MCF 10A (cell line): ENCODE measurements at regions not wholly inside any gene's neighbourhood (a gene's known extent, or its start where the extent isn't known, plus 50 kb on each side); places are given as distances from the start of the nearest gene placed in this dataset.

Source experiments
- BruUV-seq: library from RNA; stranded (reverse); fragments of 400-500 nt; replicated peaks from 2 replicates; lab custom pipeline; 2021; lab: Mats Ljungman, UMichigan
- CTCF ChIA-PET: fragments of 300-600 bp; sonication (Branson Sonifier 250); formaldehyde crosslinking; extraction: SDS; loops from one replicate; lab custom pipeline; 2021; ENCODE audit warnings: antibody characterized with exemption, inconsistent platforms; lab: Yijun Ruan, JAX
- POLR2A ChIA-PET: fragments of 300-600, 350-650 bp; sonication (Branson Sonifier 250); formaldehyde crosslinking; extraction: SDS; loops from one replicate; lab custom pipeline; 2020; ENCODE audit warnings: antibody characterized with exemption, inconsistent platforms; lab: Yijun Ruan, JAX
- DNase-seq: peaks from one replicate; pipeline ENCODE4 v3.0.0-alpha.2; 2018; ENCODE audit not compliant: unreplicated experiment
- H3K27ac Mint-ChIP-seq: one replicate; pipeline ENCODE4 v1.8.0; 2022; ENCODE audit warnings: mild to moderate bottlenecking, low read depth, mixed read lengths; ENCODE audit not compliant: unreplicated experiment
- H3K27me3 Mint-ChIP-seq: one replicate; pipeline ENCODE4 v1.8.0; 2022; ENCODE audit warnings: mixed read lengths; ENCODE audit not compliant: insufficient read depth, unreplicated experiment
- H3K36me3 Mint-ChIP-seq: one replicate; pipeline ENCODE4 v1.8.0; 2022; ENCODE audit warnings: mild to moderate bottlenecking, moderate library complexity, mixed read lengths; ENCODE audit not compliant: insufficient read depth, unreplicated experiment
- H3K4me1 Mint-ChIP-seq: one replicate; pipeline ENCODE4 v1.8.0; 2022; ENCODE audit warnings: mixed read lengths; ENCODE audit not compliant: insufficient read depth, unreplicated experiment
- H3K4me3 Mint-ChIP-seq: one replicate; pipeline ENCODE4 v1.8.0; 2022; ENCODE audit warnings: mild to moderate bottlenecking, moderate library complexity, mixed read lengths; ENCODE audit not compliant: unreplicated experiment
- H3K9me3 Mint-ChIP-seq: one replicate; pipeline ENCODE4 v1.8.0; 2022; ENCODE audit warnings: mixed read lengths; ENCODE audit not compliant: unreplicated experiment
- intact Hi-C: fragments of 100-400 bp; cut with micrococcal nuclease; formaldehyde crosslinking; loops from 2 replicates; pipeline ENCODE4 v1.14.1; 2022
- TF ChIP-seq, protein P1 (sequence below): fragments of 200-600 bp; IDR thresholded peaks from one replicate; pipeline ENCODE4 v1.8.0; 2022; ENCODE audit warnings: antibody characterized with exemption, mild to moderate bottlenecking; ENCODE audit not compliant: unreplicated experiment

DNA sequence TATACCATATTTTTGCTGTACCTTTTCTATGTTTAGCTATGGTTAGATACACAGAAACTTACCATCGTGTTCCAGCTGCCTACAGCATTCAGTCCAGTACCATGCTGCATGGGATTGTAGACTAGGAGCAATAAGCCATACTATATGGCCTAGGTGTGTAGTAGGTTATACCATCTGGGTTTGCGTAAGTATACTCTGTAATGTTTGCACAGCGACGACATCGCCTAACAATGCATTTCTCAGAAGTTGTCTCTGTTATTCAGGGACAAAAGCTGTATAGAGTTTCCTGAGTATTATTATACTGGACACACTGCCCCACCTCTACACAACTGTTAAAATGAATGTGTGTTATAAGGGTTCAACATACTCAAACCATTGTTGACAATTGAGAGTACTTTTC lies 93.8 kb upstream of the MKI67 start:
- POLR2A ChIA-PET = no interaction called here
- BruUV-seq = no TSS peak
- TF ChIP-seq, protein P1, sequence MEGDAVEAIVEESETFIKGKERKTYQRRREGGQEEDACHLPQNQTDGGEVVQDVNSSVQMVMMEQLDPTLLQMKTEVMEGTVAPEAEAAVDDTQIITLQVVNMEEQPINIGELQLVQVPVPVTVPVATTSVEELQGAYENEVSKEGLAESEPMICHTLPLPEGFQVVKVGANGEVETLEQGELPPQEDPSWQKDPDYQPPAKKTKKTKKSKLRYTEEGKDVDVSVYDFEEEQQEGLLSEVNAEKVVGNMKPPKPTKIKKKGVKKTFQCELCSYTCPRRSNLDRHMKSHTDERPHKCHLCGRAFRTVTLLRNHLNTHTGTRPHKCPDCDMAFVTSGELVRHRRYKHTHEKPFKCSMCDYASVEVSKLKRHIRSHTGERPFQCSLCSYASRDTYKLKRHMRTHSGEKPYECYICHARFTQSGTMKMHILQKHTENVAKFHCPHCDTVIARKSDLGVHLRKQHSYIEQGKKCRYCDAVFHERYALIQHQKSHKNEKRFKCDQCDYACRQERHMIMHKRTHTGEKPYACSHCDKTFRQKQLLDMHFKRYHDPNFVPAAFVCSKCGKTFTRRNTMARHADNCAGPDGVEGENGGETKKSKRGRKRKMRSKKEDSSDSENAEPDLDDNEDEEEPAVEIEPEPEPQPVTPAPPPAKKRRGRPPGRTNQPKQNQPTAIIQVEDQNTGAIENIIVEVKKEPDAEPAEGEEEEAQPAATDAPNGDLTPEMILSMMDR = no peak
- peaks cover 34% of the 10 kb centered on the region for H3K27me3 Mint-ChIP-seq
- DNase-seq = no peak
- no peak overlapping the region for H3K27ac Mint-ChIP-seq
- H3K4me3 Mint-ChIP-seq = no peak overlapping the region
- no peaks in the 10 kb centered on the region for H3K9me3 Mint-ChIP-seq
- H3K36me3 Mint-ChIP-seq = no peaks in the 10 kb centered on the region
- no peaks in the 10 kb centered on the region for H3K4me1 Mint-ChIP-seq
- CTCF ChIA-PET = no interaction called here
- intact Hi-C loops = no loop called here

DNA sequence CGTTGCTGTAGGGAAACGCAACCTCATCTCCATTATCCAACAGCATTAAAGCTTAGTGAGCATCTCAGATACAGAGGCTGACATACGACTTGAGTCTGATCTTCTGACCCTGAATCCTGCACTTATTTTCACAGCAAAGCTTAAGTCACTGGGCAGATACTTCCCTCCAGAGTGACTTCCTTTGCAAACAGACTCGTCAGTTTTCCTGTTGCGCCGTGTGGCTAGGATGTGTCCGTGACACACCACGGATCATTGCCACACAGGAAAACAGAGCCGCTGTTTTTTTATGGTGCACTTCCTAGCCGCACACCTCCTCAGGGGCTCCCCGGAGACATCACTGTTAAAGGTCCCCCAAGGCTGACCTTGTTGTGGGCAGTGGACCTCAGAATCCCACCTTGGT lies 94.9 kb upstream of the MKI67 start:
- intact Hi-C loops = no loop called here
- no peak for DNase-seq
- H3K4me1 Mint-ChIP-seq = no peaks in the 10 kb centered on the region
- TF ChIP-seq, protein P1 = no peak
- H3K4me3 Mint-ChIP-seq = no peak overlapping the region
- H3K36me3 Mint-ChIP-seq = no peaks in the 10 kb centered on the region
- POLR2A ChIA-PET = no interaction called here
- no peaks in the 10 kb centered on the region for H3K9me3 Mint-ChIP-seq
- no peak overlapping the region for H3K27ac Mint-ChIP-seq
- H3K27me3 Mint-ChIP-seq = peaks cover 45% of the 10 kb centered on the region
- CTCF ChIA-PET = interaction anchor here (2.5 to 2.6 kb wide), 2 partner anchors 9 to 12 kb away, joined by 10 to 18 read pairs; no protein-coding TSS in a partner anchor
- BruUV-seq = no TSS peak

DNA sequence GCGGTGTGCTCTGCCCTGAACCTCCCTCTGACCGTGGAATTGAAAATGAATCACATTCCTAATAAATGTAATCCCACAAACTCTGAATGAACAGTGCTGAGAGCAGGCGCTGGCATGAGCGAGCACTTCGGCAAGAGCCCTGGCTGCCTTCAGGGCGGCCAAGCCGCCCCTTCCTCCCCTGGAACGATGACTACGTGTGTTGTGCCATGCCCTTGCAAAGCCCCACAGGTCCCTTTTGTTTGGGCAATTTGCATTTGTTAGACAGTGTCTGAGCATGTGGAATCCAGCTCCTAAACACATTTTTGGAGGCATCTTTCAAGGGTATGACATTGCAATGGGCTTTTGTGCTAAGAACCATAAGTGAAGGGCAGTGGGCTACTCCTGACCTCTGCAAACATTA lies 95.6 kb upstream of the MKI67 start:
- no peaks in the 10 kb centered on the region for H3K9me3 Mint-ChIP-seq
- TF ChIP-seq, protein P1 = no peak
- no TSS peak for BruUV-seq
- H3K4me1 Mint-ChIP-seq = no peaks in the 10 kb centered on the region
- ChIA-PET POLR2A (no interaction called here), CTCF (interaction anchor here (2.5 to 2.6 kb wide), 2 partner anchors 10 to 13 kb away, joined by 10 to 18 read pairs; no protein-coding TSS in a partner anchor)
- H3K36me3 Mint-ChIP-seq = no peaks in the 10 kb centered on the region
- H3K4me3 Mint-ChIP-seq = no peak overlapping the region
- no peak overlapping the region for H3K27ac Mint-ChIP-seq
- intact Hi-C loops = no loop called here
- H3K27me3 Mint-ChIP-seq = peaks cover 52% of the 10 kb centered on the region
- no peak for DNase-seq

DNA sequence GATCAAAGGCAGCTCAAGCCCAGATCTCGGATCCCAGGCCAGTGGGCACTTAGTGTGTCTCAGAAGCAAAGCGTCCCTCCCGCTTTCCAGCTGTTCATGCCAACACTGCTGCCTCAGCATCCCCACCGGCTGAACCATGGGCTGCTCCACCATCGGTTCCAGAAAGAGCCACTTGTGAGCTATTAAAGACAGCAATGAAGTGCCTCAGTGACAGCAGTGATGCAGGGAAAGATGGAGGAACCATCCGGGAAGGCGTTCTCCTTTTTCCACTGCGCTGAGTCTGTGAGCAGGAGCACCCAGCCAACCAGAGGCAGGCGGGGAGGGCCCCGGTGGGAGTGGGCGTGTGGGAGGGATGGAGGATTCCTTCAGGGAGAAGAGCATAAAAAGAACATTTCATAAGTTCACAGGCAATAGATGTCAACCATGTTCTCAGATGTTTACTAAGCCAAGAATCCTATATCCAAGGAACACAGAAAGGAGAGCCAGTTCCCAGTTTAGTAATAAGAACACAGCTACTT lies 96.2 kb upstream of the MKI67 start:
- no peaks in the 10 kb centered on the region for H3K9me3 Mint-ChIP-seq
- H3K4me1 Mint-ChIP-seq = no peaks in the 10 kb centered on the region
- ChIA-PET CTCF (interaction anchor here (0.6 to 2.6 kb wide), 3 partner anchors 11 to 371 kb away, joined by 3 to 18 read pairs (median 10); no protein-coding TSS in a partner anchor), POLR2A (no interaction called here)
- BruUV-seq = no TSS peak
- intact Hi-C loops = no loop called here
- TF ChIP-seq, protein P1 = no peak
- no peaks in the 10 kb centered on the region for H3K36me3 Mint-ChIP-seq
- H3K27me3 Mint-ChIP-seq = peaks cover 58% of the 10 kb centered on the region
- DNase-seq = no peak
- no peak overlapping the region for H3K27ac Mint-ChIP-seq
- H3K4me3 Mint-ChIP-seq = no peak overlapping the region
